GM18951 (cell line): ENCODE measurements at regions not wholly inside any gene's neighbourhood (a gene's known extent, or its start where the extent isn't known, plus 50 kb on each side); places are given as distances from the start of the nearest gene placed in this dataset.

Source experiments
- POLR2A ChIP-seq: IDR thresholded peaks from 4 replicates; pipeline ENCODE4 v1.6.1; 2011; ENCODE audit warnings: mild to moderate bottlenecking; ENCODE audit not compliant: insufficient read length, insufficient read depth; ENCODE audit errors: extremely low read depth
- in situ Hi-C: fragments of 300-500 bp; cut with MboI; formaldehyde crosslinking; loops from one replicate; pipeline ENCODE4 v1.12.0; 2022; ENCODE audit warnings: low sequenced_read_pairs, mixed read lengths, inconsistent platforms; ENCODE audit not compliant: unreplicated experiment

GRCh38 chr10:3867454-3868270 is 82.7 kb upstream of the KLF6 start:
- in situ Hi-C loops = no loop called here
- no peak for TF ChIP-seq POLR2A

DNA sequence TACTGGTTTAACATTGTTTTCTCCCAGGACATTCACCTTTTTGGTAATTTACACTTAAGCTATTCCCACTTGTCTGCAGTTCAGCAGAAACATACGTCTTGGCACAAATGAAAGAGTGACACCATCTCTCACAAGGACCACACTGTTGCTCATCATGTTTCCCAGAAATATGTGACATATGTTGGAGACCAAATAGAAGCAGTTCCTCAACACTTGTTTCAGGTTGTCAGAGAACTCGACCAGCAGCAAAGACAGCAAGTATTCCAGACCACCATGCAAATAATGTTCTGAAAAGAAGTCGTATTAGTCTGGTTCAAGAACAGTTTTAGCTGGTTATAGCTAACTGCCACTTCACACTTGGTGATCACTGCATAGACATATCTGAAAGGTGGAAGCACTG is 81.3 kb upstream of the KLF6 start:
- in situ Hi-C loops = no loop called here
- no peak for TF ChIP-seq POLR2A

DNA sequence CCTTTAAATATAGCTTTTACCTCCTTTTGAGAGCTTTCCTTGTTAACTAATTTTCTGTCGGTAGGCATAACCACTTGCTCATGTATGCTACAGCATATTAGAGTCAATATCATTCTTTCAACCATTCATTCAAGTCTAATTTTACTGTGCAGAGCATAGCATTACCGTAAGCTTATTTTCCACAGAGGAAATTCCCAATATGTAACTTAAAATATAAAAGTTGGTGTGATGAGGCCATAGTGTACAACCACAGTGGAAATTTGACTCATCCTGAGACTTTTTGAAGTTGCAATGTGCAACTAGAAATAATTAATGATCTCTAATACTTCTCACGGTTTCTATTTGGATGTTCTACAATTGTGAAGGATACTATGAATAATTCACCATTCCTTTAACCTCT is 80.6 kb upstream of the KLF6 start:
- in situ Hi-C loops = no loop called here
- no peak for TF ChIP-seq POLR2A

GRCh38 chr10:3861795-3862194 is 76.8 kb upstream of the KLF6 start:
- no peak for TF ChIP-seq POLR2A
- in situ Hi-C loops = no loop called here

DNA sequence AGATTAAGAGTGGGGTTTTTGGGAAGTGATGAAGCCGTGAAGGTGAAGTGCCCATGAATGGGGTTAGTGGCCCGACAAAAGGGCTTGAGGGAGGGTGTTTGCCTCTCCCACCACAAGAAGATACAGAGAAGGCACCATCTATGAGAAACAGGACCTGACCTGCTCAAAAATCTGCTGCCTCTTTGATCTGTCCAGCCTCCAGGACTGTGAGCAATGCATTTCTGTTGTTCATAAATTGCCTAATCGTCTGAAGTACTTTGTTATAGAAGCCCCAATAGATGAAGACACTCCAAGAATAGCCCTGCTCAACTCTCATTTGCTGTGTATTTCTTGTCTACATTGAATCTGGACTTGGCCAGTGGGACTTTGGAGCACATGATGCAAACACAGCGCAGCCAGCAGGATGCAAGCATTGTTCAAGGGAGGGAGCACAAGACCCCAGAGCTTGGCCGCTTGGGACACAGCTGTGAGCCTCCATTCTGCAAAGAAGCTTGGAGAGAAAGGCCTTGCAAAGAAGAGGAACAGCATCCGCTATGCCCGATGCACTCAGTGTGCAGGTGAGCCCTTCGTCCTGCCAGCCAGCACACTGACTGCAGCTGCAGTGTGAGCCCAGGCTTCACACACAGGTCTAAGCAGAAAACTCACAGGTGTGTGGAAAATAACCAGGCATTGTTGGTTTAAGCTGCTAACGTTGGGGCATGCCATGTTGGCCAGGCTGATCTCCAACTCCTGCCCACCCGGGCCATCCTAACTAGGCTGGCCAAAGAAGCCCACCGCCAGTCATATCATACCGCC is 73.2 kb upstream of the KLF6 start:
- in situ Hi-C loops = no loop called here
- TF ChIP-seq POLR2A = no peak

- TF ChIP-seq POLR2A = no peak
- in situ Hi-C loops = no loop called here
Measured at GRCh38 chr10:3857318-3857717, 72.3 kb upstream of the KLF6 start.

- no peak for TF ChIP-seq POLR2A
- in situ Hi-C loops = no loop called here
Measured at GRCh38 chr10:3856593-3856992, 71.6 kb upstream of the KLF6 start.

- in situ Hi-C loops = no loop called here
- TF ChIP-seq POLR2A = no peak
Measured at GRCh38 chr10:3853547-3854303, 68.7 kb upstream of the KLF6 start.

DNA sequence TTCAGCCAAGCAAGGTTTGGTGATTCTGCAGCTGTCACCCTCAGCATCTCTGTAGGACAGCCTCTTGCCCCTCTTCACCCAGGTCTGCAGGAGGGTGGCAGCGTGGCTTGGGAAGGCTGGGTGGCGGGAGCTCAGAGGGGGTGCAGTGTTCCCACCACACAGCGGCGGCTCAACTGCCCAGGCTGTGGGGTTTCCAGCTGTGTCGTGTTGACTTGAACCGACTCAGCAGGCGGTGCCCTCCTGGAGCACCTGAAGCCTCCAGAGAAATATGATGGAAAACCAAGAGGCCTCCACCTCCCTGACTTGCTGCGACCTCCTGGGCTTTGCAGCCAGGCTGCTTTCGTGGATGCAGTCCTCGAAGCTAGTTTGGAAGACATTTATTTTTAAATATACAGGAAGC is 68.0 kb upstream of the KLF6 start:
- in situ Hi-C loops = no loop called here
- TF ChIP-seq POLR2A = no peak

DNA sequence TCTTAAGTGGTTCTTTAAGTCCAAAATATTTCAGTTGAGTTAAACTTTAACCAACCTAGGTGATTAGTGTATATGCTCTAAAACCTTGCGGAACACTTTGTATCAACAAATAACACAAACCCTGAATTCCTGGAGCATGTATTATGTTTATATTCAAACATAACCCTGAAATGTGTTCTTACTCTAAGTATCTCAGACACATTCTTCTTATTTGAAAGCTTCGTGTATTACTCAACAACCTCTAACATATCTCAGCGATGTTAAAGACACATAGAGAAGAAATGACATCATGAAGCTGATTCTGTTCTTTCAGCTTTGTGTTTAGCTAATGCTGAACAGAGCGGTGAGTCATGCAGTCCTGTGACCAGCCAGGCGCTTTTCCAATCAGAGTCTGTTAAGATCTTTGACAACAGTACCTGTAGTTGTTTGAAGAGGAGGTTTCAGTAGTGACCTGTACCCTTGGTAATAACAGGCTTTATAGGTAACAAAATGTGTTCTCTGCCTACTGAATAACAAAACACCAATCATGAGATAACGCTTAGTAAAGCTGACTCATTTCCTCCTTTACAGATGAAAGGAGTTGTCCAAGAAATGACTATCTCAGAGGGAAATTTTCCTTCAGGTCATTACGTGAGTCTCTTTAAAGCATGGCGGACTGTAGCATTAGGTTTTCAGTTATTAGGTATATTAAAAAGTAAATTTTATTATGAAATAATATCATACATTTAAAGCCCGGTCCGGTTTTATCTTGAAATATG is 67.3 kb upstream of the KLF6 start:
- TF ChIP-seq POLR2A = no peak
- in situ Hi-C loops = no loop called here

- TF ChIP-seq POLR2A = no peak
- in situ Hi-C loops = no loop called here
Measured at GRCh38 chr10:3850999-3851937, 66.3 kb upstream of the KLF6 start.
